ENCODE measurements at regions not wholly inside any gene's neighbourhood (a gene's known extent, or its start where the extent isn't known, plus 50 kb on each side); places are given as distances from the start of the nearest gene placed in this dataset.

DNA sequence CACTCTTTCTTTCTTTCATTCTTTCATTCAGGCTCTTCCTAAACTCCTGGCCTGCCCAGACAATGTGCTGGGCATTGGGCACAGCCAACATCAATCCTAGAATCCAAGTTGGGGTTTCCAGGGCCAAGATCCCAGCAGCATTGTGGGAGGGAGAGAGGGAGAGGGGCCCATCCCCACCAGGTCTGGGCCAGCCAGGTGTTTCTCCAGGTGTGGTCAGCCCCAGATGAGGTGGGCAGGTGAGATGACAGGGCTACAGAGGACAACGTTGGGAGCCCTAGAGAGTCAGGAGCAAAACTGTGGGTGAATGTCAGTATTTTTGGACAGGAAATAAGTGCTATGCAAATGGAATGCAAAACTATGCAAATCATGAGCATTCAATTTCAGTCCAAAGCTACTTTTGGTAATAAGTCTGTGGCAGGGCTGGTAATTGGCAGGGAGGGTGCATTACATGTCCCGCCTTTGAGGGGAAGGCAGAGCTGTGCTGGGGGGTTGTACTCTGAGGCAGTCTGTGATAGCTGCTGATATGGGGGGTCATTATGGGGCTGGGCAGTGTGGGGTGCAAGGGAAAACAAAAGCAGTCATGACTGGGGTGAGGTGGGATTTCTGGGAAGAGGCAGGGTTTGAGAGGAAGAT, 139.9 kb upstream of the IGSF21 start:
- H3F3A ChIP-seq (ENCODE audit: insufficient read depth, low read length): no peaks in the 10 kb centered on the region
- no peak overlapping the region for H2AFZ ChIP-seq (ENCODE audit: low read length)
- H3K9ac ChIP-seq (ENCODE audit: low read length): no peak overlapping the region
- no peak overlapping the region for H3K4me2 ChIP-seq (ENCODE audit: low read length)
- H3K27me3 ChIP-seq (ENCODE audit: insufficient read depth, low read length): no peaks in the 10 kb centered on the region
- H3K4me1 ChIP-seq (ENCODE audit: insufficient read depth, low read length, severe bottlenecking): no peaks in the 10 kb centered on the region
- H3K36me3 ChIP-seq (ENCODE audit: insufficient read depth, low read length): no peaks in the 10 kb centered on the region
- no peaks in the 10 kb centered on the region for H3K79me2 ChIP-seq (ENCODE audit: insufficient read depth, low read length)
- H3K9me3 ChIP-seq (ENCODE audit: low read length): no peaks in the 10 kb centered on the region
- H3K27ac ChIP-seq (ENCODE audit: low read depth, low read length, poor library complexity, severe bottlenecking): no peak overlapping the region
- TF ChIP-seq EZH2 (IDR thresholded peaks at IDR 0.05; ENCODE audit: borderline replicate concordance, low read length): no peak
- no peaks in the 10 kb centered on the region for H3K9me2 ChIP-seq (ENCODE audit: low read depth, low read length)
- no peaks in the 10 kb centered on the region for H4K20me1 ChIP-seq (ENCODE audit: insufficient read depth, low read length)
- no peak overlapping the region for H3K4me3 ChIP-seq (ENCODE audit: low read depth, low read length, poor library complexity, severe bottlenecking)

DNA sequence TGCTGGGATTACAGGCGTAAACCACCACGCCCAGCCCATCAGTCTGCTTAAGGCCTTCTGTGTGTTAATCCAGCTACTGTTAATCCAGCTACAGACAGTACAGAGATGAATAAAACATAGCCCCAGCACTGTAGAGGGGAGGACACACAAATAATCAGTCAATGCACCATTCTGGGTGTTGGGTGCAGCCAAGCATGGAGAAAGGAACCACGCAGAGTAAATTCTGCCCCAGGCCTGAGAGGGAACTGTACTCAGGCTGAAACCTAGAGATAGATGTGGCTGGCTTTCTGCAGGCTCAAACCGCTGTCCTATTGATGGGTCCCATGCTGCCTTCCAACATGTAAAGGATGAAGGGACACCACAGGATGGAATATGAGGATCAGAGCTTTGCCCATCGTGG, 136.8 kb upstream of the IGSF21 start:
- Histone ChIP-seq H3K4me2 (ENCODE audit: low read length) (no peak overlapping the region), H3K4me3 (ENCODE audit: low read depth, low read length, poor library complexity, severe bottlenecking) (no peak overlapping the region), H3K9me2 (ENCODE audit: low read depth, low read length) (no peaks in the 10 kb centered on the region), H3K4me1 (ENCODE audit: insufficient read depth, low read length, severe bottlenecking) (no peaks in the 10 kb centered on the region), H2AFZ (ENCODE audit: low read length) (no peak overlapping the region), H3K27ac (ENCODE audit: low read depth, low read length, poor library complexity, severe bottlenecking) (no peak overlapping the region), H3K79me2 (ENCODE audit: insufficient read depth, low read length) (no peaks in the 10 kb centered on the region), H3K36me3 (ENCODE audit: insufficient read depth, low read length) (no peaks in the 10 kb centered on the region), H4K20me1 (ENCODE audit: insufficient read depth, low read length) (no peaks in the 10 kb centered on the region), H3K9ac (ENCODE audit: low read length) (no peak overlapping the region), H3K27me3 (ENCODE audit: insufficient read depth, low read length) (no peaks in the 10 kb centered on the region), H3F3A (ENCODE audit: insufficient read depth, low read length) (no peaks in the 10 kb centered on the region), H3K9me3 (ENCODE audit: low read length) (no peaks in the 10 kb centered on the region)
- no peak for TF ChIP-seq EZH2 (IDR thresholded peaks at IDR 0.05; ENCODE audit: borderline replicate concordance, low read length)
- TF ChIP-seq, protein P1, sequence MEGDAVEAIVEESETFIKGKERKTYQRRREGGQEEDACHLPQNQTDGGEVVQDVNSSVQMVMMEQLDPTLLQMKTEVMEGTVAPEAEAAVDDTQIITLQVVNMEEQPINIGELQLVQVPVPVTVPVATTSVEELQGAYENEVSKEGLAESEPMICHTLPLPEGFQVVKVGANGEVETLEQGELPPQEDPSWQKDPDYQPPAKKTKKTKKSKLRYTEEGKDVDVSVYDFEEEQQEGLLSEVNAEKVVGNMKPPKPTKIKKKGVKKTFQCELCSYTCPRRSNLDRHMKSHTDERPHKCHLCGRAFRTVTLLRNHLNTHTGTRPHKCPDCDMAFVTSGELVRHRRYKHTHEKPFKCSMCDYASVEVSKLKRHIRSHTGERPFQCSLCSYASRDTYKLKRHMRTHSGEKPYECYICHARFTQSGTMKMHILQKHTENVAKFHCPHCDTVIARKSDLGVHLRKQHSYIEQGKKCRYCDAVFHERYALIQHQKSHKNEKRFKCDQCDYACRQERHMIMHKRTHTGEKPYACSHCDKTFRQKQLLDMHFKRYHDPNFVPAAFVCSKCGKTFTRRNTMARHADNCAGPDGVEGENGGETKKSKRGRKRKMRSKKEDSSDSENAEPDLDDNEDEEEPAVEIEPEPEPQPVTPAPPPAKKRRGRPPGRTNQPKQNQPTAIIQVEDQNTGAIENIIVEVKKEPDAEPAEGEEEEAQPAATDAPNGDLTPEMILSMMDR (IDR thresholded peaks at IDR 0.05; ENCODE audit: low read length): no peak

DNA sequence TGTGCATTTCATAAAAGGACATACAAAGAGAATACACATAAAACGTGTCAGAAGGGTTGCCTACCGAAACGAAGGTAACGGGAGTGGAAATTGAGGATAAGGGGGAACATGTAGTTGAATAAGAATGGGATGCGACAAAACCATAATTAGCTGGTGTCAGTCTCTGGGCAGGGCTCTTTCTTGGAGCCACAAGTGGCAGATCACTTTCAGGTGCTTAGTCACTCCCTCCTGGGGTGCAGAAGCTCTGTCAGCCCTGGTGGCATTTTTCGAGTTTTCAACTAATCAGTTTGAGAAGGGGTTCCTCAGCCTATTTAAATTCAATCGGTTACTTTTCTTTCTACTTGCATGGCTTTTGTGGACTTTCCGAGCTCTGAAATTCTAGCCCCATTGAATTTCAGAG, 133.9 kb upstream of the IGSF21 start:
- Histone ChIP-seq H3K9ac (ENCODE audit: low read length) (no peak overlapping the region), H3K4me2 (ENCODE audit: low read length) (no peak overlapping the region), H4K20me1 (ENCODE audit: insufficient read depth, low read length) (no peaks in the 10 kb centered on the region), H2AFZ (ENCODE audit: low read length) (no peak overlapping the region), H3K4me3 (ENCODE audit: low read depth, low read length, poor library complexity, severe bottlenecking) (no peak overlapping the region), H3K36me3 (ENCODE audit: insufficient read depth, low read length) (no peaks in the 10 kb centered on the region), H3K9me2 (ENCODE audit: low read depth, low read length) (no peaks in the 10 kb centered on the region), H3K27ac (ENCODE audit: low read depth, low read length, poor library complexity, severe bottlenecking) (no peak overlapping the region), H3K4me1 (ENCODE audit: insufficient read depth, low read length, severe bottlenecking) (no peaks in the 10 kb centered on the region), H3K9me3 (ENCODE audit: low read length) (no peaks in the 10 kb centered on the region), H3F3A (ENCODE audit: insufficient read depth, low read length) (no peaks in the 10 kb centered on the region), H3K27me3 (ENCODE audit: insufficient read depth, low read length) (no peaks in the 10 kb centered on the region), H3K79me2 (ENCODE audit: insufficient read depth, low read length) (no peaks in the 10 kb centered on the region)
- no peak for TF ChIP-seq EZH2 (IDR thresholded peaks at IDR 0.05; ENCODE audit: borderline replicate concordance, low read length)
- TF ChIP-seq, protein P1 (IDR thresholded peaks at IDR 0.05; ENCODE audit: low read length): no peak

DNA sequence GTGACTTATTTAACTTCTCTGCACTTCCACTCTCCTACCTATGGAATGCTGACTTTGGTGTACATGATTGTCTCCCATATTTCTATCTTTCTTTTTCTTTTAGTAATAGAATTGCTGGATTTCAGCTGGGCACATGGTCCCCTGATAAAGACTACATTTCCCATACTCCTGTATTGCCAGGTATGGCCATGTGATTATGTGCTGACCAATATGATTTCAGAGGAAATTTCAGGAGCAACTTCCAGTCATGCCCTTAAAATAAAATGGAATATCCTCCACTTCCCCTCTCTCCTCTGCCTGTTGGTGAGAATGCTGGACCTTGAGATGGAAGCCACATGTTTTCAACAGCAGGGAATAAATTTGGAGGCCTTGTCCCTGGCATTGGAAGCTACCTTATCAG, 130.7 kb upstream of the IGSF21 start:
- H3K36me3 ChIP-seq (ENCODE audit: insufficient read depth, low read length): no peaks in the 10 kb centered on the region
- H3K9me3 ChIP-seq (ENCODE audit: low read length): no peaks in the 10 kb centered on the region
- H3K79me2 ChIP-seq (ENCODE audit: insufficient read depth, low read length): no peaks in the 10 kb centered on the region
- no peaks in the 10 kb centered on the region for H3K9me2 ChIP-seq (ENCODE audit: low read depth, low read length)
- no peak overlapping the region for H3K9ac ChIP-seq (ENCODE audit: low read length)
- H3K27me3 ChIP-seq (ENCODE audit: insufficient read depth, low read length): no peaks in the 10 kb centered on the region
- H3K27ac ChIP-seq (ENCODE audit: low read depth, low read length, poor library complexity, severe bottlenecking): no peak overlapping the region
- TF ChIP-seq EZH2 (IDR thresholded peaks at IDR 0.05; ENCODE audit: borderline replicate concordance, low read length): no peak
- TF ChIP-seq, protein P1 (IDR thresholded peaks at IDR 0.05; ENCODE audit: low read length): no peak
- no peak overlapping the region for H2AFZ ChIP-seq (ENCODE audit: low read length)
- no peak overlapping the region for H3K4me2 ChIP-seq (ENCODE audit: low read length)
- no peaks in the 10 kb centered on the region for H3F3A ChIP-seq (ENCODE audit: insufficient read depth, low read length)
- H3K4me1 ChIP-seq (ENCODE audit: insufficient read depth, low read length, severe bottlenecking): no peaks in the 10 kb centered on the region
- no peaks in the 10 kb centered on the region for H4K20me1 ChIP-seq (ENCODE audit: insufficient read depth, low read length)
- no peak overlapping the region for H3K4me3 ChIP-seq (ENCODE audit: low read depth, low read length, poor library complexity, severe bottlenecking)

Measured in OCI-LY1 (cell line).